HT-29 (cell line): ENCODE measurements at regions not wholly inside any gene's neighbourhood (a gene's known extent, or its start where the extent isn't known, plus 50 kb on each side); places are given as distances from the start of the nearest gene placed in this dataset.
"Not testable (repeated sequence)": the region's sequence is repeated elsewhere in the genome, so short reads cannot be mapped to it uniquely, and the experiment has no call there.

Source experiments
- DNase-seq: peaks from one replicate; pipeline ENCODE4 v3.0.0-alpha.2; 2015; ENCODE audit warnings: low spot score

GRCh38 chr10:90250784-90251183 lies 549.4 kb downstream of the KIF20B start:
- not testable (repeated sequence) for DNase-seq

- DNase-seq, result no peak
Measured at GRCh38 chr10:90269699-90270098, 568.3 kb downstream of the KIF20B start.

GRCh38 chr10:90274721-90275468 lies 573.5 kb downstream of the KIF20B start:
- DNase-seq, result no peak

- no peak for DNase-seq
Measured at GRCh38 chr10:90276894-90277475, 575.6 kb downstream of the KIF20B start.

- DNase-seq, result no peak
Measured at GRCh38 chr10:90286406-90286805, 571.4 kb downstream of the HTR7 start.

- DNase-seq, result peak; percentile 66
Measured at GRCh38 chr10:90286941-90287340, 570.9 kb downstream of the HTR7 start.

GRCh38 chr10:90288391-90288933 lies 569.4 kb downstream of the HTR7 start:
- peak; percentile 46 for DNase-seq

- no peak for DNase-seq
Measured at GRCh38 chr10:90289037-90289436, 568.8 kb downstream of the HTR7 start.

- no peak for DNase-seq
Measured at GRCh38 chr10:90293616-90294015, 564.2 kb downstream of the HTR7 start.

GRCh38 chr10:90294821-90295540 lies 562.9 kb downstream of the HTR7 start:
- not testable (repeated sequence) for DNase-seq

GRCh38 chr10:90302031-90302430 lies 555.8 kb downstream of the HTR7 start:
- DNase-seq, result not testable (repeated sequence)

- no peak for DNase-seq
Measured at GRCh38 chr10:90302758-90303481, 554.9 kb downstream of the HTR7 start.

- DNase-seq, result no peak
Measured at GRCh38 chr10:90304533-90304932, 553.3 kb downstream of the HTR7 start.

- DNase-seq, result peak; percentile 69
Measured at GRCh38 chr10:90306187-90306586, 551.7 kb downstream of the HTR7 start.

- DNase-seq, result no peak
Measured at GRCh38 chr10:90308223-90308622, 549.6 kb downstream of the HTR7 start.

GRCh38 chr10:90313576-90314325 lies 544.1 kb downstream of the HTR7 start:
- peak; percentile 69 for DNase-seq

- DNase-seq, result no peak
Measured at GRCh38 chr10:90314718-90315117, 543.1 kb downstream of the HTR7 start.

- DNase-seq, result no peak
Measured at GRCh38 chr10:90317172-90317571, 540.7 kb downstream of the HTR7 start.

- no peak for DNase-seq
Measured at GRCh38 chr10:90318659-90319058, 539.2 kb downstream of the HTR7 start.

GRCh38 chr10:90319188-90319914 lies 538.5 kb downstream of the HTR7 start:
- peak; percentile 85 for DNase-seq
